TTC549 (cell line): ENCODE measurements at regions not wholly inside any gene's neighbourhood (a gene's known extent, or its start where the extent isn't known, plus 50 kb on each side); places are given as distances from the start of the nearest gene placed in this dataset.

ENCODE experiments used
- FAIRE-seq: peaks from 2 replicates; lab custom pipeline; 2012; peaks lifted over from hg19 to GRCh38; lab: Jason Lieb, UNC

- FAIRE-seq, result no peak
Measured at GRCh38 chr19:31223740-31224534, 125.3 kb downstream of the TSHZ3 start.

DNA sequence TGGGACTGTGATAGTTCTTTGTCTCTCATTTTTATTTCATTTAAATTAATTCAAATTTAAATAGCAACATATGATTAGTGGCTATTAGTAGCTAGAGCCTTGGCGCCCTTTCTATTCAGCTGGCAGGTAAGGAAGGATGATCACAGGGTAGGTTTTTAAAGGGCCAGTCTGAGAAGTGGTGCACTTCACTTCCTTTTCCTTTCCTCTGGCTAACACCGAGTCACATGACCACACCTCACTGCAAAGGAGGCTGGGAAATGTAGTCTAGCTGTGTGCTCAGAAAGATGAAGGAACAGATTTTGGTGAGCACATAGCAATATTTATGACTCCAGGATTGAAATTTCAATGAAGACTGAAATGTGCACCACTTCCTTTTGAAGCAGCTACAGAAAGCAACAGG is 128.7 kb downstream of the TSHZ3 start:
- FAIRE-seq, result no peak

DNA sequence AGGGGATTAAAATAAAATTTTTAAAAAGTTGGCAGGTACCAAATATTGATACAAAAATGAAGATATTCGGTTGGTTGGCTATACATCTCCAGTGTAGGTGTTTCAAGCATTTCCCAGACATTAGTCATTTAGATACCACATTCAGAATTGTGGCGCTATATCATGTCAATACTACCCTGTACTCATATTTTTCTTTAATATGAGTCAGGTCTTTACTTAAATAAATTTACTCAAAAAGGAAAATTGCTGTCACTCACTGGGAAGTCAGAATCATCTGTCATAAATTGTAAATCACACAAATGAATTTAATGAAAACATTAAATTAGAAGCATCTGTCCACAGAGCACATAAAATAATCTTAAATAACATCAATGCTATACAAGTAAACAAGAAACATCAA is 134.2 kb downstream of the TSHZ3 start:
- FAIRE-seq, result no peak

GRCh38 chr19:31214086-31214485 is 135.2 kb downstream of the TSHZ3 start:
- no peak for FAIRE-seq

DNA sequence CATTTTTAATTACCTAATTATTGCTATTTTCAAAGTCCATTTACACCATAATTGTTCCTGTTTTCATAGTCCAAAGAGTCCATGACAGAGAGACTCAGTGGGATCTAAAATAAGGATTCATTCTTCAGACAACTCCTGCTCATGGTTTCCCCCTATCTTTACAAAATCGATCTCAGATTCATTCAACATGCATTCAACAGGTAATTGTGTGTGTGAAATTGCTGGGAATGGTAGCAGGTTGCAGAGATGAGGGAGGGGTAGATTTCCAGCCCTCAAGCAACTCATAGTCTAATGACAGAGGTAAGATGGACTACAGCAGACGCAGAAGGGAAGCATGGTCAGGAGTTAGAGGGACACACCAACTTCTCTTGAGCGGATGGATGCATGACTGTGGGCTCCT is 138.1 kb downstream of the TSHZ3 start:
- no peak for FAIRE-seq

DNA sequence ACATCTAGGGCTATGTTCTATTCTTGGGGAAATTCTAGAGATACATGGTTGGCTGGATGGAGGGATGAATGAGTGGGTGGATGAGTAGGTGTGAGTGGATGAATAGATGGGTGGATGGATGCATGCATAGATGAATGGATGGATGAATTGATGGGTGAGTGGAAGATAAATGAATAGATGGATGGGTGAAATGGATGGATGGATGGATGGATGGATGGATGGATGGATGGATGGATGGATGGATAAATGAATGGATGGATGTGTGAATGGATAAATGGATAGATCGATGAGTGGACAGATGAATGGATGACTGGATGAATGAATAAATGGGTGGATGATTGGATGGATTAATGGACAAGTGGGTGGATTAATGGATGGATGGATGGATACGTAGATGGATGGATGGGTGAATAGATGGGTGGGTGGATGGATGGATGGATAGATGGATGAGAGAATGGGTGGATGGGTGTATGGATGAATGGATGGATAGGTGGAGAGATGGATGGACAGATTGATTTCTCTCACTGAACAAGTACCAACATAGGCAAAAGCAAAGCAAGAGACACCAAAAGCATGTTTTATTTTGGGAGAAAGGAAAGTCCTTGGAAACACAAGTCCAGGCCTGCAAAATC is 143.2 kb downstream of the TSHZ3 start:
- FAIRE-seq, result no peak

DNA sequence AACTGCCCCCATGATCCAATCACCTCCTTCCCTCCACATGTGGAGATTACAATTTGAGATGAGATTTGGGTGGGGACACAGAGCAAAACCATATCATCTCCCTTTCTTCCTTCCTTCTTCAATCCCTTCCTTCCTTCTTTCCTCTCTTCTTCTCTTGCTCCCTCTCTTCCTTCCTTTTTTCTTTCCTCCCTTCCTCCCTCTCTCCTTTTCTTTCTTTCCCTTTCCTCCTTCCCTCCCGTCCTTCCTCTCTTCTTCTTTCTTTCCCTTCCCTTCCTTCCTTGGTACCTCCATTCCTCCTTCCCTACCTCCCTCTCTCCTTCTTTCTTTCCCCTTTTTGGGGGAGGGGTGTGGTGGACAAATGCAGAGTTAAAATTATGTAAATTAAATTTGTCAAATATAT is 145.1 kb downstream of the TSHZ3 start:
- no peak for FAIRE-seq

DNA sequence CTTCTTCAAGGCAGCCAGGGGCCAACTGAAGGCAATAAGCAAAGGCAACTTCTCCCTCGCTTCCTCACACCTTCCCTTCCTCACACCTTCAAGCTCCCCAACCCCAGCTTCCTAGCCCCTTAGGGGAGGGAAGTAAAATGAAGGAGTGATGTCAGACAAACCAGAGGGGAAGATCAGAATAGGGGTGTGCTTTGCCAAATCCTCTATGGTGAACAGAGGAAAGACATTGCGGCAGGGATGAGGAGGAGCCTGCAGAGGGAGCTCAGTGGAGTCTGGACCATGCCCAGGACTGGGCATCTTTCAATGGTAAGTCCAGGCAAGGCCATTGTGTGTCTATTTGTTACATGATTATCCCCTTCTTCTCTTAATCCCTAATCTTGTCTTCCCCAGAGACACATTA is 164.0 kb downstream of the TSHZ3 start:
- no peak for FAIRE-seq

DNA sequence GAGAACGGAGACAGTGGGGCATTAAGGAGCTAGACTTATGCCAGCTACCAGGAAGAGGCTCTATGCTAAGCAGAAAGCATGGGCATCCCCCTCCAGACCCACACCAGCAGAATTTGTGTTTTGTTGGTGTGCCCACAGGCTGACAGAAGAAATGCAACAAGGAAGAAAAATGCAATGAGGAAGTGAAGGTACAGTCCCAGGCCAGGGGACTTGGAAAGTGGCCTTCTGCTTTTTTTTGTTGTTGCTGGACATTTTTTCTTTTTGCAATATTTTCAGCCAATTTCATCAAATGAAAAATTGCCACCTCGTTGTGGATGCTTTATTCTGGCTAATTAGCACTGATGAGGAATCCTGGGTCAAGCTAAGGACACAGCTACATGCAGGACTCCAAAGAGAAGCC is 167.7 kb downstream of the TSHZ3 start:
- FAIRE-seq, result no peak

DNA sequence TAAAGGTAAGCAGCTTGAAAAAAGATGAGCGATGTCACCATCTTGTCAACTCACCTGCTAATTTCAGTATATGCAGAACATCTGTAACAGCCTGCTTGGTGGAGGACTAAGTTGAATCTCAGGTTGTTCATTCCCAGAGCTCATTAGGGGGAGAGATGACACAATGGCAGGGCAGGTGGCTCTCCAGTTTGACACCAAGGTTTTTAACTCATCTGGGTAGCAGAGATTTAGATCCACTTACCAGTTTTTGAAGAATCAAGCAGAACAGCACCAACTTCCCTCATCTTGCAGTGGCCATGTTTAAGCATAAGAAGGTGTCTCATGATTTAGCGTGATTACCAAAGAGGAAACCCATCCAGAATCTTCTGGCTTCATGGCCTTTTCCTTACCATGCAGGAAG is 168.3 kb downstream of the TSHZ3 start:
- FAIRE-seq, result no peak

GRCh38 chr19:31179471-31179852 is 169.8 kb downstream of the TSHZ3 start:
- no peak for FAIRE-seq

DNA sequence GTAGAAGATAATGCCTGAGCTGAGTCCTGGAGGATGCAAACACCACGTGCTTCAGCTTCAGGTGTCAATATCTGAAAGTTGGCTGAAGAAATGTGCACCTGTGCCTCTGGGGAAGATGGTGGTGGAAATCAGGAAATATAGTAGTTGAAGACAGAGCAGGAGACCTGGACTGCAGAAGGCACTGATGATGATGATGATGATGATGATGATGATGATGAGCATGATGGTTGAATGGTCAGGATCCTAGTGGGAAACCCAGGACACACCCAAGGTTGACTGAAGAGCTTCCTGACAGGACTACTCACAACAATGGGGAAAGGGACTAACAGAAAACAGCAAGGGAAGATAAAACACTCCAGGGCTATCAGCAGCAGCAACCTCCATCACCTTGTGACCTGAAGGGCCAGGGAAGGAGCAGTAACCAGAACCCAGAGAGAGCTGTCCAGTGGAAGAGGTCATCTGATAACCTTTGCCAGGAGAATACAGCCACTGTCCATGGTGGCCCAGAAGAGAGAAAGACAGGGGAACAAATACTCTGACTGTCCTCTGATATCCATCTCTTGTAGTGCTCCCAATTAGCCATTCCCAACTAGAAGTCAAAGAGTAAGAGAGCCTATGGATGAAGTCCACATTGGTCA is 170.3 kb downstream of the TSHZ3 start:
- no peak for FAIRE-seq

DNA sequence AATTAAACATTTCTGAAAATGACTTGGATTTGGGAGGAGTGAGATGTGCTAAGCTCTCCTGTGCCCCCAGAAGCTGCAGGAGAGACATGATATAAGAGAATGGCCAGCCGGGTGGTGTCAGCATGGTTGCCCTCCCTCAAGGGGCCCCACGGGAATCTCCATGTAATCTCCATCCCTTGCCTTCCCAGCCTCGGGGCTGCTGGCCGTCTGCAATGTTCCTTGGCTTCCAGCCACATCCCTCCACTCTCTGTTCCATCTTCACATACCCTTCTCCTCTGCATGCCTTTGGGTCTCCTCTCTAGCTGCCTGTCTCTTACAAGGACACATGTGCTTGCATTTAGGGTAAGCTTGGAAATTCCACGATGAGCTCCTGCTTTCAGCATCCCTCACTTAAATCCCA is 172.0 kb downstream of the TSHZ3 start:
- FAIRE-seq, result no peak

GRCh38 chr19:31175564-31176348 is 173.5 kb downstream of the TSHZ3 start:
- no peak for FAIRE-seq

DNA sequence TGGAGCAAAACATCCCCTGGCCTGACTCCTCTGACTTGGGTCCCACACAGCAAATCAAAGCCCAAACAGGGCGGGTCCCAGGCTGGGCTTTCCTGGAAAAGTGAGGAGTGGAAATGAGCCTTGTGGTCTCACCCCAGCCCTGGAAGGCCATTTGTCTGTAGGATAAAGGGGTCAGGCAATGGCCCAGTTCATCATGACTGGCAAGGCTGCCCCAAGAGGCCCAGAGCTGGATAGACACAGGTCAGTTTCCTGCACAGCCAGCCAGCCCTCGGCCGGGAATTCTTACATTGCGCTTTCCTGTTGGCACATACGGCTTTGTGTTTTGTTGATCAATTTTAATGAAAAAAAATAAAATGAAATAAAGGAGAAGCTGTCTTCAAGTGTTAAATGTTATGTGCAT is 174.3 kb downstream of the TSHZ3 start:
- no peak for FAIRE-seq

DNA sequence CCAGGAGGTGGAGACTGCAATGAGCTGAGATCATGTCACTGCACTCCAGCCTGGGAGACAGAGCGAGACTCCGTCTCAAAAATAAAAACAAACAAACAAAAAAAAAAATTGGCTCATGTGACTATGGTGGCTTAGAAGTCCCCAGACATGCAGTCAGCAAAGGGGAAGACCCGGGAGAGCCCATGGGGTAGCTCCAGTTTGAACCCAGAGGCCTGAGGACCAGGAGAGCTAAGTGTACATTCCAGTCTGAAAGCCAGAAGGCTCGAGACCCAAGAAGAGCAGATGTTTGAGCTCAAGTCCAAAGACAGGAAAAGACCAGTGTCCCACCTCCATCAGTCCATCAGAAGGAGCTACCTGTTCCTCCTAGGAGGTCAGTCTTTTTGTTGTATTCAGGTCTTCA is 175.2 kb downstream of the TSHZ3 start:
- FAIRE-seq, result no peak

GRCh38 chr19:31171936-31172335 is 177.3 kb downstream of the TSHZ3 start:
- FAIRE-seq, result no peak

DNA sequence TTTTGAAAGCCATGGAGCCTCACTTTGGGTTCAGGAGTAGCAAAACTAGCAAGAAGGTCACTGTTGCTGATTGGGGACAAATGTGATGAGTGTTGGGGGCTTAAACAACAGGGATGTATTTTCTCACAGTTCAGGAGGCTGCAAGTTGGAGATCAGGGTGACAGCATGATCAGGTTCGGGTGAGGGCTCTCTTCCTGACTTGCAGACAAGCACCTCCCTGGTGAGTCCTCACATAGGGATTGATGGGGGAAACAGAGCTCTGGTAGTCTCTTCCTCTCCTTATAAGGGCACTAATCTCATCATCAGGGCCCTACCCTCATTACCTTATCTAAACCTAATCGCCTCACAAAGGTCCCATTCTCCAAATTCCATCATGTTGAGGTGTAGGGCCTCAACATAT is 179.2 kb downstream of the TSHZ3 start:
- FAIRE-seq, result no peak

DNA sequence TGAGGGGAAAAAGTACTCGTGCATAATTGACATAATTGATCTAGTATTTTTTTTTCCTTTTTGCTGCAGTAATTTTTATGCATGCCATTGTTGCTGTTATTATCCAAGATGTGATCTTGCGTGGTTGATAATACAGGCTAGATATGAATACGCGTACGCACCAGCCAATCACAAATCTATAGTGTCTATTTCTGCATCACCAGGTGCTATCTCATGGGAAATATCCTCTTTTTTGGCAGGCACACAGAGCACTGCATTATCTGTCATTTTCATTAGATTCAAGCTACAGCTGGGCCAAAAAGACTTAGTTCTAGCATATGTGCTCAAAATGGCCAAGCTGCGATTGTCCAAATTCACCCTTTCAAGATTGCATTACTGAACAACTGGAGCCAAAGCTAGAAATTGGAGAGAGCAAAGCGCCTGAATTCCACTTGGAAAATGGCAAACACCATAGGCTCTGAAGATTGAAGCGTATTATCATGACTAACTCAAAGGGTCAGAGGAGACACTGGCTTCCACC is 181.1 kb downstream of the TSHZ3 start:
- FAIRE-seq, result no peak

DNA sequence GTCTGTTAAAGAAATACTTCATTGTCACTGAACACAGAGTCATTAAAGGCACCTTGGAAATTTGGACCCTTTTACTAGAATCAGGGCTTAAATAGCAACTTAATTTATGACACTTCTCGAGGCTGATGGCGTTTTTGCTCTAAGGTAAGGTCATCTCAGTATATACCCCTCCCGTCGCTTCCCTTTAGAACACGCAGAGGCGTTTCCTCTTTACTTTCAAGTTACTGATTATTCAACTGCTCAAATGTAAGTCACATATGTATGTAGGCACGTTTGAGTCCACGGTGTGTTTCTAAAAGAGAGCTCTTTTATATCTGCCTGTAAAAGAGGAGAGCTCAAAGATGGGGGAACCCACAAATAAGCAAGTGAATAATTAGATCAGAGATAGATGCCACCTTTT is 181.5 kb downstream of the TSHZ3 start:
- FAIRE-seq, result no peak

- no peak for FAIRE-seq
Measured at GRCh38 chr19:31166206-31166605, 183.0 kb downstream of the TSHZ3 start.

DNA sequence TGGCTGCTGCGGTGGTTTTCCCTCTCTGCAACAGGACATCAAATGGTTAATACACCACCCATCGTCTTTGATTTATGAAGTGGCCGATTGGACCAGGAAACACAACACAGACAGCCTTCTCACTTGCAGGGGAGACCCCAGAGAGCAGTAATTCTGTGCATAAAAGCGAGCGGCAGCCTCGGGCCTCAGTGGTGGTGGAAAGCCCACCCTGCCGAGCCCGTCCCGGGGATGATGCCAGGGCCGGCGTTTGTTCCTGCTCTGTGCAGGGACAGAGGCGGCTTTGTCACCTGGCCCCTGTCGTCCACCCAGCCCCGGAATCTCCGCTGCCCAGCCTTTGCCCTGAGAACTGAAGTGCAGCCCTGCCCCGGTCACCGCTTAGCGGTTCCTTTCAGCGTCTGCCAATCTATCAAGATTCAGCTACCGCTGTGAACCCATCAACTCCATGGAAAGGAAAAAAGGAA is 184.4 kb downstream of the TSHZ3 start:
- FAIRE-seq, result no peak
